SK-N-SH (cell line): ENCODE measurements at regions not wholly inside any gene's neighbourhood (a gene's known extent, or its start where the extent isn't known, plus 50 kb on each side); places are given as distances from the start of the nearest gene placed in this dataset.

Experiments
- CHD2 ChIP-seq: fragments of 150-350 bp; IDR thresholded peaks from 2 replicates; pipeline ENCODE4 v1.6.1; 2018; ENCODE audit warnings: low read length; ENCODE audit not compliant: partially characterized antibody
- CTCF ChIP-seq: fragments of 200-600 bp; sonication (generic); IDR thresholded peaks from 2 replicates; pipeline ENCODE4 v1.6.1; 2017; ENCODE audit warnings: antibody characterized with exemption, mild to moderate bottlenecking, moderate library complexity
- EZH2phosphoT487 ChIP-seq: fragments of 200-600 bp; sonication (generic); IDR thresholded peaks from 2 replicates; pipeline ENCODE4 v1.6.1; 2017; ENCODE audit warnings: low read depth, mixed run types, mild to moderate bottlenecking, antibody characterized with exemption, moderate library complexity, borderline replicate concordance
- JUND ChIP-seq: IDR thresholded peaks from 2 replicates; pipeline ENCODE4 v1.4.0; 2012
- MAX ChIP-seq: IDR thresholded peaks from 2 replicates; pipeline ENCODE4 v1.4.0; 2012; ENCODE audit warnings: low read depth
- NFIC ChIP-seq: IDR thresholded peaks from 2 replicates; pipeline ENCODE4 v1.4.0; 2012; ENCODE audit warnings: borderline replicate concordance
- POLR2AphosphoS5 ChIP-seq: IDR thresholded peaks from 2 replicates; pipeline ENCODE4 v1.6.1; 2012; ENCODE audit warnings: low read depth, low read length
- RAD21 ChIP-seq: IDR thresholded peaks from 2 replicates; pipeline ENCODE4 v1.6.1; 2012; ENCODE audit warnings: mild to moderate bottlenecking, low read length
- RCOR1 ChIP-seq: fragments of 150-350 bp; IDR thresholded peaks from 2 replicates; pipeline ENCODE4 v1.6.1; 2017; ENCODE audit warnings: antibody characterized with exemption, low read length
- USF1 ChIP-seq: IDR thresholded peaks from 2 replicates; pipeline ENCODE4 v1.4.0; 2012; ENCODE audit warnings: low read depth, borderline replicate concordance
- USF2 ChIP-seq: fragments of 150-350 bp; IDR thresholded peaks from 2 replicates; pipeline ENCODE4 v1.6.1; 2017; ENCODE audit warnings: antibody characterized with exemption, low read length, low read depth, borderline replicate concordance
- YY1 ChIP-seq: IDR thresholded peaks from 2 replicates; pipeline ENCODE4 v1.4.0; 2012; ENCODE audit warnings: low read depth, mild to moderate bottlenecking
- ZBTB33 ChIP-seq: IDR thresholded peaks from 2 replicates; pipeline ENCODE4 v1.4.0; 2012; ENCODE audit warnings: low read depth, borderline replicate concordance

- TF ChIP-seq CTCF (peak; percentile 33), EZH2phosphoT487 (no peak), YY1 (no peak), CHD2 (no peak), POLR2AphosphoS5 (no peak), RAD21 (0 out of 2 replicates have a peak, but pooled peaks have one; percentile 21), JUND (no peak), ZBTB33 (no peak), USF1 (no peak), MAX (no peak), USF2 (no peak), NFIC (no peak), RCOR1 (no peak)
Observed at GRCh38 chr21:18801468-18801867, 397.9 kb upstream of the TMPRSS15 start.
